ENCODE measurements at regions not wholly inside any gene's neighbourhood (a gene's known extent, or its start where the extent isn't known, plus 50 kb on each side); places are given as distances from the start of the nearest gene placed in this dataset.
"Not testable (repeated sequence)": the region's sequence is repeated elsewhere in the genome, so short reads cannot be mapped to it uniquely, and the experiment has no call there.

DNA sequence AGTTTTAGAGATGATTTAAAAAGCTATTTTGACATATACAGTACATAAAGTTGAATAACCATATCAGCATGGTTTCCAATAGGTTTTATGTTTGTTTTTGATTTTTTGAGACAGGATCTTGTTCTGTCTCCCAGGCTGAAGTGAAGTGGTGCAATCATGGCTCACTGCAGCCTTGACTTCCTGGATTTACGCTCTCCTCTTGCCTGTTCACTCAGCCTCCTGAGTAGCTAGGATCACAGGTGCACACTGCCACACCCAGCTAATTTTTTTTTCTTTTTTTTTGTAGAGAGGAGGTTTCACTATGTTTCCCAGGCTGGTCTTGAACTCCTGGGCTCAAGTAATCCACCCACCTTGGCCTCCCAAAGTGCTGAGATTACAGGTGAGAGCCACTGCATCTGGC is 1366.4 kb downstream of the KHDRBS2 start:
- not testable (repeated sequence) for H4K20me1 ChIP-seq (ENCODE audit: insufficient read depth, low read length); H3F3A ChIP-seq (ENCODE audit: insufficient read depth, low read length); H3K27ac ChIP-seq (ENCODE audit: low read length); H3K79me2 ChIP-seq (ENCODE audit: low read length); H3K4me3 ChIP-seq (ENCODE audit: low read length); H2AFZ ChIP-seq (ENCODE audit: low read length); H3K4me2 ChIP-seq (ENCODE audit: low read depth, low read length); H3K9me2 ChIP-seq (replicated peaks; ENCODE audit: insufficient read depth, low read length); H3K27me3 ChIP-seq (replicated peaks; ENCODE audit: insufficient read depth, low read length); H3K9ac ChIP-seq (ENCODE audit: low read length); H3K4me1 ChIP-seq (ENCODE audit: low read length); H3K9me3 ChIP-seq (replicated peaks; ENCODE audit: insufficient read depth, low read length); H3K36me3 ChIP-seq (replicated peaks; ENCODE audit: insufficient read depth, low read length)
- peak; percentile 10 for DNase-seq

- not testable (repeated sequence) for H3K27ac ChIP-seq (ENCODE audit: low read length); H3K9me2 ChIP-seq (replicated peaks; ENCODE audit: insufficient read depth, low read length); H3K4me3 ChIP-seq (ENCODE audit: low read length); H3F3A ChIP-seq (ENCODE audit: insufficient read depth, low read length); H2AFZ ChIP-seq (ENCODE audit: low read length); H3K9me3 ChIP-seq (replicated peaks; ENCODE audit: insufficient read depth, low read length); H4K20me1 ChIP-seq (ENCODE audit: insufficient read depth, low read length); H3K9ac ChIP-seq (ENCODE audit: low read length); H3K4me1 ChIP-seq (ENCODE audit: low read length); H3K79me2 ChIP-seq (ENCODE audit: low read length); H3K27me3 ChIP-seq (replicated peaks; ENCODE audit: insufficient read depth, low read length); H3K4me2 ChIP-seq (ENCODE audit: low read depth, low read length); H3K36me3 ChIP-seq (replicated peaks; ENCODE audit: insufficient read depth, low read length); DNase-seq
These were observed 1382.2 kb downstream of the KHDRBS2 start for GRCh38 chr6:60903860-60904259.

- H3K27ac ChIP-seq (ENCODE audit: low read length) = not testable (repeated sequence)
These were observed 1392.7 kb downstream of the KHDRBS2 start for GRCh38 chr6:60893374-60893773.

GRCh38 chr6:60891606-60892005 is 1394.4 kb downstream of the KHDRBS2 start:
- Histone ChIP-seq H3K9me2 (replicated peaks; ENCODE audit: insufficient read depth, low read length) (no peaks in the 10 kb centered on the region), H3K4me2 (ENCODE audit: low read depth, low read length) (no peak overlapping the region), H3K27ac (ENCODE audit: low read length) (no peak overlapping the region), H3K9ac (ENCODE audit: low read length) (no peak overlapping the region), H3K4me3 (ENCODE audit: low read length) (no peak overlapping the region), H3K9me3 (replicated peaks; ENCODE audit: insufficient read depth, low read length) (no peaks in the 10 kb centered on the region), H4K20me1 (ENCODE audit: insufficient read depth, low read length) (no peaks in the 10 kb centered on the region), H3K79me2 (ENCODE audit: low read length) (no peaks in the 10 kb centered on the region), H3K36me3 (replicated peaks; ENCODE audit: insufficient read depth, low read length) (no peaks in the 10 kb centered on the region), H2AFZ (ENCODE audit: low read length) (no peak overlapping the region), H3K27me3 (replicated peaks; ENCODE audit: insufficient read depth, low read length) (no peaks in the 10 kb centered on the region), H3K4me1 (ENCODE audit: low read length) (no peaks in the 10 kb centered on the region), H3F3A (ENCODE audit: insufficient read depth, low read length) (no peaks in the 10 kb centered on the region)
- no peak for TF ChIP-seq EZH2 (optimal IDR thresholded peaks at IDR 0.05; ENCODE audit: low read depth, low read length)
- no peak for TF ChIP-seq EZH2phosphoT487 (IDR thresholded peaks at IDR 0.05; ENCODE audit: low read length)
- TF ChIP-seq CTCF (IDR thresholded peaks at IDR 0.05; ENCODE audit: low read length) = no peak
- DNase-seq = no peak

More at GRCh38 chr6:60893374-60893773, 1392.7 kb downstream of the KHDRBS2 start:
- H3K36me3 ChIP-seq (replicated peaks; ENCODE audit: insufficient read depth, low read length); DNase-seq; H3K9me3 ChIP-seq (replicated peaks; ENCODE audit: insufficient read depth, low read length); H3K9me2 ChIP-seq (replicated peaks; ENCODE audit: insufficient read depth, low read length); H3K4me1 ChIP-seq (ENCODE audit: low read length); H3K27me3 ChIP-seq (replicated peaks; ENCODE audit: insufficient read depth, low read length); H3K79me2 ChIP-seq (ENCODE audit: low read length); H3K9ac ChIP-seq (ENCODE audit: low read length); H3K4me3 ChIP-seq (ENCODE audit: low read length); H3F3A ChIP-seq (ENCODE audit: insufficient read depth, low read length); H3K4me2 ChIP-seq (ENCODE audit: low read depth, low read length); H2AFZ ChIP-seq (ENCODE audit: low read length); H4K20me1 ChIP-seq (ENCODE audit: insufficient read depth, low read length): not testable (repeated sequence)

- H3K4me3 ChIP-seq (ENCODE audit: low read length); H3K79me2 ChIP-seq (ENCODE audit: low read length); H3K9me3 ChIP-seq (replicated peaks; ENCODE audit: insufficient read depth, low read length); H3K27me3 ChIP-seq (replicated peaks; ENCODE audit: insufficient read depth, low read length); H3K27ac ChIP-seq (ENCODE audit: low read length); H3K4me1 ChIP-seq (ENCODE audit: low read length); H4K20me1 ChIP-seq (ENCODE audit: insufficient read depth, low read length); H2AFZ ChIP-seq (ENCODE audit: low read length); H3K9me2 ChIP-seq (replicated peaks; ENCODE audit: insufficient read depth, low read length); H3K9ac ChIP-seq (ENCODE audit: low read length); H3K36me3 ChIP-seq (replicated peaks; ENCODE audit: insufficient read depth, low read length); H3K4me2 ChIP-seq (ENCODE audit: low read depth, low read length); DNase-seq; H3F3A ChIP-seq (ENCODE audit: insufficient read depth, low read length): not testable (repeated sequence)
These were observed 1408.6 kb downstream of the KHDRBS2 start for GRCh38 chr6:60877396-60877795.

- H3F3A ChIP-seq (ENCODE audit: insufficient read depth, low read length); H3K27ac ChIP-seq (ENCODE audit: low read length); H3K9me3 ChIP-seq (replicated peaks; ENCODE audit: insufficient read depth, low read length); H3K79me2 ChIP-seq (ENCODE audit: low read length); H3K36me3 ChIP-seq (replicated peaks; ENCODE audit: insufficient read depth, low read length); H3K4me3 ChIP-seq (ENCODE audit: low read length); H3K4me1 ChIP-seq (ENCODE audit: low read length); H4K20me1 ChIP-seq (ENCODE audit: insufficient read depth, low read length); H3K9me2 ChIP-seq (replicated peaks; ENCODE audit: insufficient read depth, low read length); DNase-seq; H3K27me3 ChIP-seq (replicated peaks; ENCODE audit: insufficient read depth, low read length); H3K4me2 ChIP-seq (ENCODE audit: low read depth, low read length); H2AFZ ChIP-seq (ENCODE audit: low read length); H3K9ac ChIP-seq (ENCODE audit: low read length): not testable (repeated sequence)
These were observed 1415.2 kb downstream of the KHDRBS2 start for GRCh38 chr6:60870779-60871178.
